GM19239 (cell line): ENCODE measurements at regions not wholly inside any gene's neighbourhood (a gene's known extent, or its start where the extent isn't known, plus 50 kb on each side); places are given as distances from the start of the nearest gene placed in this dataset.
"Not testable (repeated sequence)": the region's sequence is repeated elsewhere in the genome, so short reads cannot be mapped to it uniquely, and the experiment has no call there.

Experiments
- DNase-seq: peaks from one replicate; pipeline ENCODE4 v3.0.0; 2011; ENCODE audit warnings: low spot score; ENCODE audit not compliant: insufficient read length
- FAIRE-seq: peaks from 2 replicates; lab custom pipeline; 2011; peaks lifted over from hg19 to GRCh38; lab: Jason Lieb, UNC

DNA sequence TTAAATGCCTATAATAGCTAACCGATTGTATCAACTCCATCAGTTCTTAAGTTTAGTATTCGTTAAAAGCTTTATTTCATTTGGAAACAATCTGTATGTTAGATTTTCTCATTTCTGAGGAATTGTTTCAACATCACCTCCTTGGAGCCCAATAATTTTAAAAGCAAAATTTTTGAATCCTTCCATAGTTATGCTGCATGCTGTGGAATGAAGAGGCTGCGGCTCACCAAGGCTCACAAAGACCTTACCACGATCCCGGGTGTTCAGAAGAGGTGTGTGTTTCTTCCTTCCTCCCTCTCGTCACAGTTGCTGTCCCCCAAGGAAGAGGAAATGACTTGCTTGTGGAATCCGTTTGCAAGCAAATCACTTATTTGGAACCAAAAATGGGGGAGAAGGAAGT, 143.8 kb downstream of the FGF1 start:
- FAIRE-seq (no peak), DNase-seq (no peak)

DNA sequence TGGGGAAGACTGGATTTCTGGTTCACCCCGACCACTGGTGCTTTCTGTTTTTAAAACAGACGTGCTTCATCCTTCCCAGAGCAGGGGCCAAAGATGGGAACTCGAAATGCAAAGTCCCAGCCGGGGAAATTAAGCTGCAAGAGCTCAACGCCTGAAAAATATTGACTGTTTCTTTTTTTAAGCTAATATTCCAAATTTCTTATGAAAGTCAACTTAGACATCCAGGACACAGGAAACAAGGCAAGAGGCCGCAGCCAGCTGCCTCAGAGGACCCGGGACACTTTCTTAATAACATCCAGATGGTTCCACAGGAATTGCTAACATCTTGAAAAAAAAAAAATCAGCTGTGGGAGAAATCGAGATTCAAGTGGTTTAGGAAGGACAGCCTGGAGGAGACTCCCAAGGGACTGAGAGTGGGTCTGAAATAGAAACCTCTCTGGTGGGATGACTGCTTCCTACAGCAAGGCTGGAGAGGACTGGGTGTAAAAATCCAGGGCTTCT, 144.9 kb downstream of the FGF1 start:
- FAIRE-seq (no peak), DNase-seq (no peak)

DNA sequence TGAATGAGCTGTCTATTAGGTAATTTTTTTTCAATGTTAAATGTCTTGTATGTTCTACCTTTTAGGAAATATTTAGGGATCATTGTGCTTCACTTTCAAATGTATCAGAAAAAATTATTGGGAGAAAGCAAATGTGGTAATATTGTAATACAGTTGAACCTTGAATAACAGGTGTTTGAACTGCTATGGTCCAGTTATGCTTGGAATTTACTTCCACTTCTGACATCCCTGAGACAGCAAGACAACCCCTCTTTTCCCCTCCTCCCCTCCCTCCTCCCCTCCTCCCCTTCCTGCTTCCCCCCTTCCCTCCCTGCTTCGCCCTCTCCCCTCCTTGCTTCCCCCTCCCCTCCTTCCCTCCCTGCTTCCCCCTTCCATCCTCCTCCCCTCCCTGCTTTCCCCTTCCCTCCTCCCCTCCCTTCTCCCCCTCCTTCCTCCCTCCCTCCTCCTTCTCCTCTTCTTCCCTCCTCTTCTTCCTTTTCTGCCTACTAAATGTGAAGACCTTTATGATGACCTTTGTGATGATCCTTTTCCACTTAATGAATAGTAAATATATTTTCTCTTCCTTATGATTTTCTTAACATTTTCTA, 146.6 kb downstream of the FGF1 start:
- FAIRE-seq, result no peak
- no peak for DNase-seq

DNA sequence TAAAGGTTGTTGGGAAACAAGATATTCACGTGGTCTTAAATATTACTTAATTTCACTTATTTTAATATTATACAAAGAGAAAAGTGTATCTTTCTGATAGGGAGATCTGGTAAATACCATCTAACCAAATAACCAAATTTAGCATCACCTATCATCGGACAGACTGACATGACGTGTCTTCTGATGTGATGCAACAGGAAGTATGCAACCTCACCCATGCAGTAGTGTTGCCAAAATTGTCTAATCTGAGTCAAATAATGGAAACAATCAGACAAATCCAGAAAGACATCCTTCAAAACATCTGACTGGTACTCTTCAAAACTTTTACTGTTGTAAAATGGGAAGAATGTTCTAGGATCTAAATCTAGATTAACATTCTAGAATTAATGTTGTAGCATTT, 148.0 kb downstream of the FGF1 start:
- DNase-seq (no peak), FAIRE-seq (no peak)

DNA sequence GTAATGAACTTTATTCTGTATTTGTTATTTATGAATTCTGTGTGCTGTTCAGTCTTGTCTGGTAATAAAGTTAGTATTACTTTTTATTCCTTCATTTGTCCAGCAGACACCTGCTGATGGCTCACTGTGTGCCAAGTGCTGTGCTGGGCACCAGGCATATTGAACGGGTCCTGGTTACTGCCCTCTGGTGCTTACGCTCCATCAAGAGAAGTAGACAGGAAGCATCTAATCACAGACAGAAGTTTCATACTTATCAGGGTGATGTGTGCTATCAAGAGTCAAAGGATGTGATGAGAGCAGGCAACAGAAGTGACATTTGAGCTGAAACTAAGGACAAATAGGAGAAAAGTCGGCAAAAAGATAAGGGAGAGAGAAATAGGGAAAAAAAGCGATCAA, 153.1 kb downstream of the FGF1 start:
- no peak for FAIRE-seq
- no peak for DNase-seq

DNA sequence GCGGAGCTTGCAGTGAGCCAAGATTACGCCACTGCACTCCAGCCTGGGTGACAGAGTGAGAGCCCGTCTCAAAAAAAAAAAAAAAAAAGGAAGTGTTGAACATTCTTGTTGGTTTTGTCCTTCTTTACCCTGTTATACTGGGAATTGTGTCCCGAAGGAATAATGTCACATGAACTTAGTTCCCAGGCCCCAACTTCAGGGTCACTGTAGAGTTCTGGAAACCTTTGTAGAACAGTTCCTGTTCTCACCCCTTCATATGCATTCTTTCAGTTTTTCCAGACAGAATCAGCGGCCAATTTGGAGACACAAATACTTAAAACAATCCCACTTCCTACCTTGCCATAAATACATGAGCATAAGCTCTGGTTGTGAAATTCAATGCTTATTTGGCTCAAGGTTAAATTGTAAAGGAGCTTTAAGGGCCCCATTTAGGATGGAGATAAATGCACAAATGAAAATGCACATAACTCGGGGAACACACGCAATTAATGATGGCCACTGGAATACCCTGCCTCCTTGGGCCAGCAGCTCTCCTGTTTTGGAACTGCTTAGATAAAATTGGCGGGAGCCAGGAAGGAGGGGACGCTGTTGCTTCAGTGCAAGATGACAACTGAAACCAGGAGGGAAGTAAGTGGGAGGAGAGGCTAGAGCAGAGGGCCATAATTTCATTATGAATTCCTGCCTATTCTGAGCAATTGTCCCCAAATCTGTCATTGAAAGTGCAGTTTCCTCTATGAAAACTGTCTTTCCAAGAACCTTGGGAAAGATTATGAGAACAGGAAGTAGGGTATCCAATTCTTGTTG, 153.7 kb downstream of the FGF1 start:
- no peak for FAIRE-seq

DNA sequence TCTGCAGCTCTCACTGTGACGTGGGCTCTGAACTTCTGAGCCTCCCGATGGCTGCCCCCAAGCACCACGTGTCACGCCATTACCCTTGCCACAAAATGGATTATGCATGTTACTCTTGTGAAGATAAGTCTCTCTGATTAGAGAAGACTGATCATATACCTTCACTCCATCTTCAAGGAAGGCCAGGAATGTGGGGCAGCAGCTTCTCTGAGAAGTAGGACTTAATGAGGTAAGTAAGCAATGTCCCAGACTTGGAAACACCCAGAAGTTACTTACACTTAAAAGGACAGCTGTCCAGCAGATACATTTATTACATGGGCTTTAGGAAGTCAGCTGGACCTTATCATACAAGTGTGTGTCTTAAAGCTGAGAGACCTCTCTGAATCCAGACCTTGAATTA, 155.0 kb downstream of the FGF1 start:
- FAIRE-seq (no peak), DNase-seq (no peak)

More for the DNA sequence above, 153.7 kb downstream of the FGF1 start:
- DNase-seq, result no peak

DNA sequence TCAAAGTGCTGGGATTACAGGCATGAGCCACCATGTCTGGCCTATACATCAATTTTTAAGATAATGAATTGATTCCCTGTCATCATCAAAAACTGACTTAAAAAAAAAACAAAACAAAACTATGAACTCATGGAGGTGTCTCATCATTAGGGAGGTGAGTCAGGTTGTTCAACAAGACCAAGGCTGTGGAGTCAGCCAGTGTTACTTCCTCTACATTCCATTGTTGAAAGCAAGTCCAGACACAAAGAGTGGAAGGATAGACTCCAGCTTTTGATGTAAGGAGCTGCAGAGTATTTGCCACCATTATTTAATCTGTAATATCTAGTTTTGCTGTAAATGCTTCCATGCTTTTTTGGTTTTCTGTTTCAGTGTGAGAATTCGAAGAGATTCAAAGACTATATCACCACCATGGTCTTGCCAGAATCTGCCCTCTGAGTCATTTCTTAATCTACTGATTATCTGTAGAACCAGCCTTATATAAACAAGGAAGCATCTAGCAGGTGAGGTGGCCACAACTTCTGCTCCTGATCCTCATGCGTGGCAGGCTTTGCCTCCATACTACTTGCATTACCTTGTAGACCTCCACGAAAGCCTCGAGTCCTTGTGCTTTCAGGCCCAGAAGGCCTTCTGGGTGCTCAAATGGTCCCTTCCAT, 156.1 kb downstream of the FGF1 start:
- no peak for FAIRE-seq
- DNase-seq, result no peak

DNA sequence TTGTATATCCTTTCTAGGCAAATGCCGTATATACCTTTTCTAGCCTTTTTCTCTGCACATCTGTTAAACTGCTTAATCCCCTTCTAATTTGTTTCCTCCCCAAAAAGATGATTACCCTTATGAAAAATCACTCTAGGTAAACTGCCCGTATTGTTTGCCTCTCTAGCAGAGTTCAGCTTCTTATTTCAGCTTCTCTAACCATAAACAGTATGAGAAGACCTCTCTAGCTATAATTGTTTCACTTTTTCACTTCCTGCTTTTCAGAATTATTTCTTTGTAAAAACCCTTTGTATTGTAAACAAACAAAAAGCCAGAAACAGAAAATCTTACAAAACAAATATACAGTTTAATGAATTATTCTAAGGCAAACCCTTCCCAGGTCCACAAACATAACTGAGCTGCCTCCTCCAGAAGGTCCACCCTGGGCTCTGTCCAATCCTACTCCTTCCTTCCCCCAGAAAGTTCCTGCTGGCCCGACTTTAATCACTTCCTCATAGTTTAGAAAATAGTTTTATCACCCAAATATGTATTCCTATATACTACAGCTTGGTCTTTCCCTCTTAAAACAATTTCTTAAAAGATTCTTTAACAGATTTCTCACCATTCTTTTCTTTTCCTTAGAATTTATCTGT, 158.1 kb downstream of the FGF1 start:
- no peak for FAIRE-seq
- no peak for DNase-seq

DNA sequence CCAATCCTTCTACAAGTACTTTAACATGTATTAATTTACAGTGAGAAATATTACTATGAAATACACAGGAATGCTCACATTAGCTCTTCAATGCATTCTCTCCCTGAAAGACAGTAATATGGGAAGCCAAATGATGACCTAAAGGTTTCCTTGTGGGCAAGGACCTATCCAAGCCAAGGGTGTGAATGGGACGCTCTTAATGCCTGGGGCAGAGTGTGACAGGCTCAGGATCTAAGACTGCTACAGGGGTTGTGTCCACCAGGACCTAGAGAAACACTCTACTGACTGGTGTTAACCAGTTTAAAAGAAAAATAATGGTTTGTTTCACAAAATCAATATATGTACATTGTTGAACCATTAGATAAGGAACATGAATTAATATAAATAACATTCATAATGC, 158.7 kb downstream of the FGF1 start:
- DNase-seq, result no peak
- no peak for FAIRE-seq

DNA sequence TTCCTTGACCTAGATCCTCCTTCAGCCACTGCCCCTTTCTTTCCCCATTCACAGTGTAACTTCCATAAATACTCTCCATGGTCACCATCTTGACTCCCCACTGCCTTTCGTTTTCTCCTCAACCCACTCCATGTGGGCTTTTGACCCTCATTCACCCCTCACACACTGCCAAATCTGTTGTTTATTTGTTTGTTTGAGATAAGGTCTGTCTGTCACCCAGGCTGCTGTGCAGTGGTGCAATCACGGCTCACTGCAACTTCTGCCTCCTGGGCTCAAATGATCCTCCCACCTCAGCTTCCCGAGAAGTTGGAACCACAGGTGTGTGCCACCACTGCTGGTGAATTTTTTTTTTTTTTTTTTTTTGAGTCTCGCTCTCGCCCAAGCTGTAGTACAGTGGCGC, 162.9 kb downstream of the FGF1 start:
- DNase-seq (no peak), FAIRE-seq (no peak)

DNA sequence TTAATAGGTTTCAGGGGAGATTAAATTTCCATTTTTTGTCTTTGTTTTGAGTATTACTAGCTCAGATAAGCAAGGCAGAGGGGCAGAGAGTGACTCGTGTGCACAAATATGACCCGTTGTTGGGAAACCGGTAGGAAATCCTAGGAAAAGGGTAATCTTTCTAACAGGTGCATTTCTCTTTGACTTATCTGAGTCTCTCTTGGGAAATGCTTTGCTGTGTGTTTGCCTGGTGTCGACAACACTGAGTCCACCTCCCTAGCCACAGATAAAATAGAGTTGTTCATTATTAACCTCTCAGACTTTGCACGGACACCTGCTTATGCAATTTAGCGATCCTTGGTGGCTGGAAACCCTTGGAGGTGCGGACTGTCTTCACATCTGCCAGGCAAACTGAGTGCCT, 164.2 kb downstream of the FGF1 start:
- no peak for DNase-seq
- FAIRE-seq, result no peak

DNA sequence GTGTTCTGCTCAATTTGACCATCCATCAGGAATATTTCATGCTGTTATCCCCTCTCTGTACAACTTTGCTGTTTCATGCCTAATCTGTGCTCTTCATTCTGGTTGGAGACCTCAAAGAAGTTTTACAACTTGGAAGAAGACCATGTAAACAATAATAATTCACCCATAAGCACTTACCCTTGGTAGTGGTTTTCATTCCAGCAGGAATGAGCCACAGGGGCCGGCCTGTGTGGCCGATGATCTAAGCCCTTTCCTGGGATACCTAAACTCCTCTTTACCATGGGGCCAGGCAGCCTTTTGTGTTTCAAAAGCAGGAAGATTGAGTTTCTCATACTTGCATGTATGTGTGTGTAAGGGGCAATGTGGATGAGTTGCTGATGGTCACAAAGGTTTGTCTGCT, 165.0 kb downstream of the FGF1 start:
- no peak for FAIRE-seq

DNA sequence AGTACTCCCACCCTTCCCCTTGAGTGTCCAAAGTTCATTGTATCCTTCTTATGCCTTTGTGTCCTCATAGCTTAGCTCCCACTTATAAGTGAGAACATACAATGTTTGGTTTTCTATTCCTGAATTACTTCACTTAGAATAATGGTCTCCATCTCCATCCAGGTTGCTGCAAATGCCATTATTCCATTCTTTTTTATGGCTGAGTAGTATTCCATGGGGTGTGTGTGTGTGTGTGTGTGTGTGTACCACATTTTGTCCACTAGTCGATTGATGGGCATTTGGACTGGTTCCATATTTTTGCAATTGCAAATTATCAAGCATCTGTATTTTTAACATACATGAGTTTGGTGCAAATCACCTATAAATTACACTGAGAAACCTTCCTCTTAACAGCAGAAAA, 166.0 kb downstream of the FGF1 start:
- not testable (repeated sequence) for DNase-seq, FAIRE-seq

More for the DNA sequence above, 165.0 kb downstream of the FGF1 start:
- no peak for DNase-seq

DNA sequence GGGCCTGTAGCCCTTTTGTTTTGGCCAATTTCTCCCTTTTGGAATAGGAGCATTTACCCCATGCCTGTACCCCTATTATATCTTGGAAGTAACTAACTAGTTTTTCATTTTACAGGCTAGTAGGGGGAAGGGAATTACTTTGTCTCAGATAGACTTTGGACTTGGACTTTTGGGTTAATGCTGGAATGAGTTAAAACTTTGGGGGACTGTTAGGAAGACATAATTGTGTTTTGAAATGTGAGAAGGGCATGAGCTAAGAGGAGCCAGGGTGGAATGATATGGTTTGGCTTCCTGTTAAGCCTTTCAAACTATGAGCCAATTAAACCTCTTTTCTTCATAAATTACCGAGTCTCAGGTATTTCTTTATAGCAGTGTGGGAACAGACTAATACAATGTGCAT, 168.1 kb downstream of the FGF1 start:
- no peak for DNase-seq
- FAIRE-seq, result no peak

DNA sequence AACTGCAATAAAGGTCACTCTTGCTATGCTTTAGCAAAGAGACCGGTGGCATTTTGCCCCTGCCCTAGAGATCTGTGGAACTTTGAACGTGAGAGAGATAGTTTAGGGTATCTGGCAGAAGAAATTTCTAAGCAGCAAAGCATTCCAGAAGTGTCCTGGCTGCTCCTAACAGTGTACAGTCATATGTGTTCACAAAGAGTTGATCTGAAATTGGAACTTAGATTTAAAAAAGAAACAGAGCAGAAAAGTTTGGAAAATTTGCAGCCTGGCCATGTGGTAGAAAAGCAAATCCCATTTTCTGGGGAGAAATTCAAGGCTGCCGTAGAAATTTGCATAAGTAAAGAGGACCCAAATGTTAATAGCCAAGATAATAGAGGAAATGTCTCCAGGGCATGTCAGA, 169.2 kb downstream of the FGF1 start:
- FAIRE-seq, result no peak
- no peak for DNase-seq

DNA sequence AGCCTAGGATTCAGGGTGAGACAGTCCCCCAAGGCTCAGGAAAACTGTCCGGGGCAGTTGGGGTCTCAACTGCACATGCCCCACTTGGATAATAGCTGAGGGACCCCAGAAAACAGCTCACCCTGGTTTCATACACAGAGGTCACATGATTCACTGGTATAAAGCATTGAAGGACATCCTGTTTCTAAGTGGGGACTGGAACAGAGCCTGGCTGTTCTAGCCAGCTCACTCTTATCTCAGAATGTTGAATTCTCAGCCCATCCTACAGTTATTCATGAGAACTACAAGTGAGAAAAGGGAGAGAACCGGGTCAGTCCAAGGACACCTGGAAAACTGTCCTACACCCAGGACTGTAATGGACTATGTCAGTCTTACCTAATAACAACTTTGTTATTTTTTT, 170.9 kb downstream of the FGF1 start:
- FAIRE-seq (no peak), DNase-seq (no peak)

DNA sequence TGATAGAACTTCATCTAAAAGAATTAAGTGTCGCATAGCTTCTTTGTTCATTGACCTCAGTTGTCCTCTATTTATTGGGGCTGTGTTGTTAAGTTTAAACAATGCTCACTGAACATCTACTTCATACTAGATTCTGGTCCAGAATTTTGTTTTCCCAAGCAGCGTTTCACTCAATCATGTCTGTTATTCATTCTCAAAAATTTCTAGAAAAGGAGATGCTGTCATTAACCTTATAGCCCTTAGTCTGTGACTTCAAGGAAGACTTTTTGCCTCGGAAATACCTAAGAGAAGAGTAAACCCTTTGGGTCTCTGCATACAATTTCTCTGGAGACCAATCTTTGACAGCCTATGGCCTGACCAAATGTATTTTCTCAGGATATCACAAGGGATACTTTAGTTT, 171.7 kb downstream of the FGF1 start:
- DNase-seq (no peak), FAIRE-seq (no peak)

DNA sequence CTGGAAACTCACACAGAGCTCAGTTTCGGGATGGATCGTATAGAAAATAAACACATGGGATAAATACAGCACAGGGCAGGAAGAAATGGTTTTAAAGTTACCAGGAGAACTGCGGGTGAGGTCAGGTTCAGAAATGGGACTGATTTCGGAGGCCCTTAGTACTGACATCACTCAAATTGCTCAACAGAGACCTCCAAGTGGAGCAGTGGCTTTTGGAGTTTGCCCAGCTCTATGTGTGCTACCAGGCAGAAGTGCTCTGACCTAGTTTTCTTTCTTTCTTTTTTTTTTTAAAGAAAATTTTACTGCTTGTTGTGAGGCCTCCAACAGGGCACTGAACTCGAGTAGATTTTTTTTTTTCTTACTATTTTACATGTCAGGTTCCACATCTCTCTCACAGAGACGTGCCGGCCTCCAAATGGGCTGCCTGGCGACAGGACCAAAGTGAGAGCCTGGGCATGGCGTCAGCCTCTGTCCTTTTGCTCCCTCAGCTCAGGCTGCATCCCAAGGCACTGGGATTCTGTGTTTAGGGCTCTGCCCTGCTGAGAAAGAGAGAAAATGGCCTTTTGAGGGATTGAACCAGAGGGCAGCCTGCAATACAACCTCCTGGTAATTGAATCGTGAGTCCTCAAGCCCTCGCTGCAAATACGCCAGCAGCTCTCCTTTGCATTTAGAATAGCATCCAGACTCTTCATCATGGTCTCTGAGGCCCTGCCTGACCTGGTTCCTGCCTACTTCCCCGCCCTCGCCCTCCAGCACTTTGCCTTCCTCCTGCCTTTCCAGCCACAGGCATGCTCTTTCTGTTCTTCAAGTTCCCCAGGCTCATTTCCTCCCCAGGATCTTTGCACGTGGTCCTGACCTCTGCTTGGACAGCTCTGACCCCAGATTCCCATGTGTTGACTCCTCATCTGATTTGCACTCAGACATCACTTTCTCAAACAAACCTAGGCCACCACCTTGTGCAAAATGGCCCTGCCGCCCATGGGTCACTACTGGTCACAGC, 173.5 kb downstream of the FGF1 start:
- no peak for DNase-seq
- FAIRE-seq, result no peak

DNA sequence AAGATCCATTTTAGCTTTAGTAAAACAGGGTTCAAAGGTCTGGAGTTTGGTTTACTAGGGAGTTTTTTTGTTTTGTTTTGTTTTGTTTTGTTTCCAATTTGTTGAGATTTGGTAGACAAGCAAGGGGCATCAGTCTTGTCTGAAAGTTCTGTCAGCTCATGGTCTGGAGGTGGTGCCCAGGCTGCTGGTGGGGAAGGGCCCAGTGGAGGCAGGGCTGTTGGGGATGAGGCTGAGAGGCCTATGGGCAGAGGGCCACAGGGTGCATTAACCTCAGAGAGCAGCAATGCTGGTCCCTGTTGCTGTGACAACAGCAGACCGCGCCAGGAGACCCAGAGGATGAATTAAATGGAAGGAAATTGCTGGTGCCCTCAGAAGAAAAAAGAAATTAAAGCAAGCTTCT, 174.5 kb downstream of the FGF1 start:
- DNase-seq, result no peak
- FAIRE-seq, result no peak
